ENCODE measurements at regions not wholly inside any gene's neighbourhood (a gene's known extent, or its start where the extent isn't known, plus 50 kb on each side); places are given as distances from the start of the nearest gene placed in this dataset.
"Not testable (repeated sequence)": the region's sequence is repeated elsewhere in the genome, so short reads cannot be mapped to it uniquely, and the experiment has no call there.

DNA sequence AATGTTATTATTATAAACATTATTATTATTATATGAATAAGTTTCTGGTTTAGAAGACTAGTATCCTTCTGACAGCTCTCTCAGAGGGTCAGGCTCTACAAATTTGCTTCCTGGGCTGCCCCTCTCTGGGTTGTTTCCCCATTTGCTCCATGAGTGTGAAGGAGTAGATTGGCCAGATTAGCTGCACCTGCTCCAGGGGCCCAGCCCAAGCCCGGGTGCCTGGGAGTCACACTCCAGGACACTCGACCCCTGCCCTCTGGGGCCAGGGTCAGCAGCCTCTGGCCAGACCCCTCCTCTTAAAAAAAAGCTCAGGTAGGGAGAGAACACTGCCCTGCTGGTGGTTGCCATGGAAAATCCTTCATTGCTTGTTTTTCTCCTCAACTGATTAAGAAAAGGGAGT, 169.0 kb upstream of the FOXD4L5 start:
- not testable (repeated sequence) for DNase-seq (ENCODE audit: low read depth in 2 of 2)

DNA sequence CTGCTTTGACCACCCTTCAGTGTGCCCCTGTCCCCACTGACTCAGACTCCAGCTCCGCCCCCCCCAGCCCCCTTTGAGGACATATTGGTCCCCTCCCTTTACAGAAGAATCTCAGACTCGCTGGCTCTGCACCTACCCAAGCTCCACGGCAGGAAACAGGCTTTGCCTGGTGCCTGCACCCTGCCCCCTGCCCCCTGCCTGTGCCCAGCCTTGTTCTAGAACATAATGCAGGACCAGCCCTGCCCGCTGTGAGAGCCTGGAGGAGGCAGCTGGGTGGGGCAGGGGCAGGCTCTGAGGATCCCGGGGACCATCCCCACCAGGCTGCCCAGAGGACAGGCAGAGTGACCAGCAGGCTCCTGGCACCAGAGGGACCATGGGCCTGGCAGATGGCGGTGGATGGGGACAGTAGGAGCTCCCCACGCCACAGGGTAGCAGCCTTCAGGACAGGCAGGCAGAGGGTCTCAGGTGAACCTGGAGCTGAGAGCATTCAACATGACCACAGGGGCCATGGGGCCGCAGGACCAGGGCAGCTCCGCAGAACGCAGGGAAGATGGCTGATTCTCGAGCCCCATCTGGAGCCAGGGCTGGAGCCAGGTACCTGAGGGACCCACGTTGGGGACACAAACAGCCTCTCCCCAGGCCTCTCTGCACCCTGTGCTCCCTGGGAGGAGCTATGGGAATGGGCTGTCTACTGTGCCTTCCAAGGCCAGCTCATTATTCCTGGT, 165.0 kb upstream of the FOXD4L5 start:
- not testable (repeated sequence) for DNase-seq (ENCODE audit: low read depth in 2 of 2)

DNA sequence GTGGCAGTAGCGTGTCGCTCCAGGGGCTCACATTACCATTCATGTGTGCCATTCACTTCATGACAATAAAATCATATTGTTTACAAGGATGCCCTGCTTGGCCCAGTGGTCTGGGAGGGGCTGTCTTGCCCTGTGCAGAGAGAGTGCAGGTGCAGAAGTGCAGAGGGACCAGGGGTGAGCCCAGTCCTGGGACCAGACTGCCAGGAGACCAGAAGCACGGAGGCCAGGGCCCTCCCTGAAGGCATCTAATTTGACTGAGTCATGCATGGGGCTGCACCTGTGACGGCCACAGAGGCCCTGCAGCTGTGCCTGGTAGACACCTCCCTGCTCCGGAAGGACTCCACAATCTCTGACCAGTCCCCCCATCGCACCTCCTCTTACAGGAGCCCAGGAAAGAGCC, 164.4 kb upstream of the FOXD4L5 start:
- DNase-seq (ENCODE audit: low read depth in 2 of 2): no peak

DNA sequence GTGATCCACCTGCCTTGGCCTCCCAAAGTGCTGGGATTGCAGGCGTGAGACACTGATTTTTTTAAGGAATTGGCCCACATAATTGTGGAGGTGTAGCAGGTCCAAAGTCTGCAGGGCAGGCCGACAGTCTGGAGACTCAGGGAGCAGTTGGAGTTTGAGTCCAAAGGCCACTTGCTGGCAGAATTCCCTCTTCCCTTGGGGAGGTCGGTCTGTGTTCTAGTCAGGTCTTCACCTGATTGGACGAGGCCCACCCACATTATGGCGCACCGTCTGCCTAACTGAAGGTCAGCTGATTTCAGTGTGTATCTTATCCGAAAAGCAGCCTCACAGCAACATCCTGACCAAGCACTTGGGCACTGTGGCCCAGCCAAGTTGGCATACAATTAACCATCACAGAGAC, 162.1 kb upstream of the FOXD4L5 start:
- not testable (repeated sequence) for DNase-seq (ENCODE audit: low read depth in 2 of 2)

DNA sequence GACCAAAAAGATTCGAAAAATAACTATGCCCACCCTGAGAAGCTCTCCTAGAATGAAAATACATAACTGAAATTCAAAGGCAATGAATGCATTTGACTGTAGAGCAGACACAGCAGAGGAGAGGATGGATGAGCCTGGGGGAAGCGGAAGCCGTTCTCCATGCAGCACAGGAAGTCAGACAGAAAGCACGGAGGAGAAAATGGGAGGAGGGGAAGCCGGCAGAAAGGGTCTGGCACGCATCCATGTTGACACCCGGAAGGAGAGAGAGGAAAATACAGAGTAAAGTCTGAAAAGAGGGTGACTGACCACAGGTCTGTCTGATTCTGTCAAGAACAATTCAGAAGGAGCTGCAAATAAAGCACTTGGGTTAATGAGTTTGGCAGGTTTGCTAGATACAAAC, 161.0 kb upstream of the FOXD4L5 start:
- not testable (repeated sequence) for DNase-seq (ENCODE audit: low read depth in 2 of 2)

DNA sequence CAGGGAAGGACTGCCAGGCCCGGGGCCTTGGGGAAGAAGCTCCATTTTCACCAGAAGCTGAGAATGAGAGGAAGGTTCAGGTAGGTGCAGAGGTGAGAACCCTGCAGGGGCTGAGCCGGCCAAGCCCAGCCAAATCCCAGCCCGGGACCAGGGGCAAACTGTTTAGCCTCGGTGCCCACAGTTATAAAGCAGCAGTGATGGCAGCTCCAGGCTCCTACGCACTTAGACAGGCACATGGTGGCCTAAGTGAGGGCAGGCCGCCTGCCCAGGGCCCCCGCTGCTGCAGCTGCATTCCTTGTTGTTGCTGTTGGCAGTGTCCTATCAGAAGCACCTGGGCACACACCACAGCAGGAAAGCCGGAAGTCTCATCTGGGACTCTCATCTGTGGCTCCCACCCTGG, 159.9 kb upstream of the FOXD4L5 start:
- DNase-seq (ENCODE audit: low read depth in 2 of 2): no peak

DNA sequence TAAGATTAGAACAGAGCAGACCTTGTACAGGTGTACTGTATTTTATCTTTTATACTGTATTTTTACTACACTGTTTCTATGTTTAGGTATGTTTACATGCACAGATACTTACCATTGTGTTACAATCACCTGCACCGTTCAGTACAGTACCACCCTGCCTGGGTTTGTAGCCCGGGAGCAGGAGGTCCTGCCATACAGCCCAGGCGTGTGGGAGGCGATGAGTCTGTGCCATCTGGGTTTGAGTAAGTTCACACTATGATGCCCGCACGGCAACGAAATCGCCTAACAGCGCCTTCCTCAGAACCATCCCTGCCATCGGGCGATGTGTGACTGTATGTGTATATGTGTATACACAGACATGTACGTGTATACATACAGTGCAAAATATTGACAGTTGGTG, 157.1 kb upstream of the FOXD4L5 start:
- DNase-seq (ENCODE audit: low read depth in 2 of 2): not testable (repeated sequence)

DNA sequence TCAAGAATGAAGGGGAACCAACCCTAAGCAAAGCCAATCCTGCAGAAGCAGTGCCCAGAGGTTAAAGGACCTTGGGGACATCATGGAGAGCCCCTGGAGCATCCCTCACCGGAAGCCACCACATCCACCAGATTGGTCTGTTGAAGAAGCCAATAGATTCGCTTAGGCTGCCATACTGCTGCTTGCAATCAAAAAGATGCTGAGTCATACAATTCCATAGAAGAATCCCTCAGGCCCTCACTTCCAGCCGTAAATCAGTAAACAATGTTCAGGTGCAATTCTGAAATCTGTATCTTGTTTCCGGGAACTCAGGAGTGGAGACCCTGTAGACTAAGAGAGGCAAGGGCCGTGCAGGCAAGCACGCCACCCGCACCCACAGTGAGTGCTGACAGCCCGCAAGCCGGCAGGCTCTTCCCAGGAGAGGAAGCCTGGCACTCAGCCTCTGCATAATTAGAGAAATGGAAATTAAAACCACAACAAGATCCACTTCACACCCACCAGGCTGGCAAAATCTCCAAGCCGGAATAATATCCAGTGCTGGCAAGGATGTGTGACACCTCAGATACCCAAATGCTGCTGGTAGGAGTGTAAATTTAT, 156.4 kb upstream of the FOXD4L5 start:
- DNase-seq (ENCODE audit: low read depth in 2 of 2): not testable (repeated sequence)

DNA sequence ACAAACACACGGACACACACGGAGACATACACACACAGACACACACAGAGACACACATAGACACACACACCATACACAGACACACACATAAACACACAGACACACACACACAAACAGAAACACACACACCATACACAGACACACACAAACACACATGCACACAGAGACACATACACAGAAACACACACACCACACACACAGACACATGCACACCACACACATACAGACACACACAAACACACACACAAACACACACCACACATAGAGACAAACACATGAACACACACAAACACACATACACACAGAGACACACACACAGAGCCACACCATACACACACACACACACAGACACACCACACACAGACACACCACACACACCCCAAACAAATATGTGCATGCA, 152.7 kb upstream of the FOXD4L5 start:
- DNase-seq (ENCODE audit: low read depth in 2 of 2): no peak

DNA sequence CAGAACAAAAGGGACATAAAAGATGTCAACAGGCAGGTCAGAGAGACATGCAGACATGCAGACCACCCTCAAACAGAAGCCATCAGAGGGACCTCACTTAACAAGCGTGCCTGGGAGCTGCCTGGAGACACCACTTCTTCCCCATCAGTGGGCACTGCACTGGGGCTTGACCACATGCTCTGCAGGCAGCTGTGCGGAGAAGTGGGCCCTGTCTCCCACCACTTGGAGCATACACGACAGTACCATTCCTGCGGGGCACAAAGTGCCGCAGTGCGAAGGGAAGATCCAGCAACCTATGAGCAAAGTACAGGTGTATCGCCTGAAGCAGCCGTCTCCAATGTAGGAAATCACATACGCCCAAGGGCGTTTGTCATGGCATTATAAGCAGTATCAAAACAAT, 150.5 kb upstream of the FOXD4L5 start:
- DNase-seq (ENCODE audit: low read depth in 2 of 2): no peak

DNA sequence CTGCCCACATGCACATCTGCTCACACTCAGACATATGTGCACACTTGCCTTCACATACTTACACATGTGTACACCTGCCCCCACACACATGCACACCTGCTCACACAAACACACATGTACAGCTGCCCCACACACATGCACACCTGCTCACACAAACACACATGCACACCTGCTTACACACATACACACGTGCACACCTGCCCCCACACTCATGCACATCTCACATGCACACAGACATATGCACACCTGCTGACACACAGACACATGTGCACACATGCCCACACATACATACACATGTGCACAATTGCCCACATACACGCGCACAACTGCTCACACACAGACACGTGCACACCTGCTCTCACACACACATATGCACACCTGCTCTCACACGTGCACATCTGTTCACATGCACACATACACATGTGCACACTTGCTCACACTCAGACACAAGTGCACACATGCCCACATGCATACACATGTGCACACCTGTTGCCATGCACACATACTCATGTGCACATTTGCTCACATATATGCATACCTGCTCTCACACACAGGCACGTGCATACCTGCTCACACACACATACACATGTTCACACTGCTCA, 147.8 kb upstream of the FOXD4L5 start:
- DNase-seq (ENCODE audit: low read depth in 2 of 2): no peak

DNA sequence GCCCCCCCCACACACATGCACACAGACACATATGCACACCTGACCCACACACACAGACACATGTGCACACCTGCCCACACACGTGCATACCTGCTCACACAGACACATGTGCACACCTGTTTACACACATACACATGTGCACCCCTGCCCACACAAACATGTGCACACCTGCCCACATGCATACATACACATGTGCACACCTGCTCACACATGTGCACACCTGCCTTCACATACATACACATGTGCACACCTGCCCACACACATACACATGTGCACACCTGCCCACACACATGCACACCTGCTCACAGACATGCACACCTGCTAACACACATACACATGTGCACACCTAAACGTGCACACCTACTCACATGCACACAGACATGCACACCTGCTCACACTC, 147.0 kb upstream of the FOXD4L5 start:
- no peak for DNase-seq (ENCODE audit: low read depth in 2 of 2)

DNA sequence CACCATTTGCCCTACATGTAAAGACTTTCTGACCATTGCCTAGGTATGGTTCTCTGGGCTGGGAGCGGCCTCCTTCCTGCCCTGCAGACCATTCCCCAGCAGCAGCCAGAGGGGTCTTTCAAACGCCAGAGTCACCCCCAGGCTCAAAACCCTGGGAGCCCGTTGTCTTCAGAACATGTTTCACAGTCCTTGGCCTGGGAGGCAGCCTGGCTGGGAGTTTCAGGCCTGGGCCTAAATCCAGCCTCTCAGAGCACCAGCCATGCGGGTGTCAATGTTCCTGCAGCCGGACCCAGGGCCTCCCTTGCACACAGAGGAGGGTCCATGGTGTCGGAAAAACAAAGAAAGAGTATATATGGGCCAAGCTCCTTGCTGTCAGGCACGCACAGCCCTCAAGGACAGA, 145.2 kb upstream of the FOXD4L5 start:
- no peak for DNase-seq (ENCODE audit: low read depth in 2 of 2)

DNA sequence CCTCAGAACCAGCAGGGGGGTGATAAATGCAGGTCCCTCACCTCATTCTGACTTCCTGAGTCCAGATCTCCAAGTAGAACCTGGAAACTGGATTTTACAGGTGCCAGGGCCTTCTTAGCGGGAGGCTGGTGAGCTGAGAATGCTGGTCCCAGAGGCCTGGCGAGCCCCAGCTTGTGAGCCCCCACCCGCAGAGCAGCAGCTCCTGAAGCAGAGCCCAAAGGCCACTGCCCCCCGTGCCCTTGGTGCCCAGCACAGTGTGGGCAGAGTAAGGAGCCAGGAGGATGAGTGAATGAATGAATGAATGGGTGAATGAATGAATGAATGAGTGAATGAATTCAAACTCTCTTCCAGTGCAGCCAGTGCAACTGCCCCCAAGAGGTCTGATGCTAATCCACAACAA, 142.4 kb upstream of the FOXD4L5 start:
- DNase-seq (ENCODE audit: low read depth in 2 of 2): not testable (repeated sequence)

DNA sequence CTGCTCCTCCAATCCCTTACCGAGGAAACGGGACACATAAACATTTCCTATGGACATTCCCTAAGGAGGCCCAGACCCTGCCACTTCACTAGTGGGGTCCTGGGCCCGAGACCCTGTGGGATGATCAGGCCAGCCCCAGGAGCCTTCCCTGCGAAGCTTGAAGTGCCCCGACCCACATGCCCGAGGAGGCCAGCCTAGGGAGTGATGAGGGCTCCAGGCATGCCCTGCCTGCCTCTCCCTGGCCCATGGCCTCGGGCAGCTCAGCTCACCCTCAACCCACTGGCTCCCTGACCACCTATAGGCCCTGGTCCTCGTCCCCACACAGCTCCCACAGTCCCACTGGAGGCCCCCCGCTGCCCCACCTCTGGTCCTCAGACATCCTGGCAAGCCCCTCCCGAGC, 141.8 kb upstream of the FOXD4L5 start:
- DNase-seq (ENCODE audit: low read depth in 2 of 2): not testable (repeated sequence)

DNA sequence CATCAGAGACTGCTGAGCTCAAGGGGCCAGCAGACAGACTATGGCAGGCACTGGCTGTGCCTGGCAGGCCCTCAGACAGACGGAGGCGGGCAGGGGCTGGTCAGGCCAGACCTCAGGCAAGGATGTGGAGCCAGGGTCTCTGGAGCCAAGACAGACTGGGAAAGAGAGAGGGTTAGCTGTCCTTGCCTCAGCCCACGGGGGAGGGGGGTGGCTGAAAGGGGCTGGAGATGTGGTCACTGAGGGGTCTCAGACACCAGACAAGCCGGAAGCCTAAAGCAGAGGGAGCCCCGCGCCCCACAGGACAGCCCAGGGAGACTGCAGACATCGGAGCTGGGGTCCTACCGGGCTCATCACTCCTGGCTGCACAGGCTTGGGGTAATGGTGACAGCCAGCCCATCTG, 141.2 kb upstream of the FOXD4L5 start:
- no peak for DNase-seq (ENCODE audit: low read depth in 2 of 2)

DNA sequence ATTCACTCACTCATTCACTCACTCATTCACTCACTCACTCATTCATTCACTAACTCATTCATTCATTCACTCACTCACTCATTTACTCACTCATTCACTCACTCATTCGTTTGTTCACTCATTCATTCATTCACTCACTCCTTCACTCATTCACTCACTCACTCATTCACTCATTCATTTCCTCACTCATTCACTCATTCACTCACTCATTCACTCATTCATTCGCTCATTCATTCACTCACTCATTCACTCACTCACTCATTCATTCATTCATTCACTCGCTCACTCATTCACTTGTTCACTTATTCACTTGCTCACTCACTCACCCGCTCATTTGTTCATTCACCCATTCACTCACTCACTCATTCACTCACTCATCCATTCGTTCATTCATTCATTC, 140.2 kb upstream of the FOXD4L5 start:
- not testable (repeated sequence) for DNase-seq (ENCODE audit: low read depth in 2 of 2)

DNA sequence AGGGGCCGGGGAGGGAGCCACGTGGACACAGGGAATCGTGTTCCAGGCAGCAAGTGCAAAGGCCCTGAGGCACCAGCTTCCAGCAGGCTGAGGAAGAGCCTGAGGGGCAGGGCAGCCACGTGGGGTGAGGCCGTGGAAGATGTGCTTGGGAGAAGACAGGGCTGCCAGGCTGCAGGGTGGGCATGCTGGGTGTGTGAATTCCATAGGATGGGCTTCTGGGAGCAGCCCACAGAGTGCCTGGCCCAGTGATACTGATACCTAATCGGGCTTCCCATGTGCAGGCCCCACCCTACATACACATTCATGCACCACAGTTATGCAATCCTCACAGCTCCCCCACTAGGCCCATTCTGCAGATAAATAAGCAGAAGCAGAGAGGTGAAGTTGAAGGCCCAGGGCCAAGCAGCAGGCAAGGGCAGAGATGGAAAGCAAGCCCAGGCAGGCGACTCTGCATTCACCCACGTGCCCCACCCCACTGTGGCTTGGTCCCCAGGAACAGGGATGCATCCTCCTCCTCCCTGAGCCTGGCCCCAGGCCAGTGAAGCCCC, 139.5 kb upstream of the FOXD4L5 start:
- DNase-seq (ENCODE audit: low read depth in 2 of 2): not testable (repeated sequence)

DNA sequence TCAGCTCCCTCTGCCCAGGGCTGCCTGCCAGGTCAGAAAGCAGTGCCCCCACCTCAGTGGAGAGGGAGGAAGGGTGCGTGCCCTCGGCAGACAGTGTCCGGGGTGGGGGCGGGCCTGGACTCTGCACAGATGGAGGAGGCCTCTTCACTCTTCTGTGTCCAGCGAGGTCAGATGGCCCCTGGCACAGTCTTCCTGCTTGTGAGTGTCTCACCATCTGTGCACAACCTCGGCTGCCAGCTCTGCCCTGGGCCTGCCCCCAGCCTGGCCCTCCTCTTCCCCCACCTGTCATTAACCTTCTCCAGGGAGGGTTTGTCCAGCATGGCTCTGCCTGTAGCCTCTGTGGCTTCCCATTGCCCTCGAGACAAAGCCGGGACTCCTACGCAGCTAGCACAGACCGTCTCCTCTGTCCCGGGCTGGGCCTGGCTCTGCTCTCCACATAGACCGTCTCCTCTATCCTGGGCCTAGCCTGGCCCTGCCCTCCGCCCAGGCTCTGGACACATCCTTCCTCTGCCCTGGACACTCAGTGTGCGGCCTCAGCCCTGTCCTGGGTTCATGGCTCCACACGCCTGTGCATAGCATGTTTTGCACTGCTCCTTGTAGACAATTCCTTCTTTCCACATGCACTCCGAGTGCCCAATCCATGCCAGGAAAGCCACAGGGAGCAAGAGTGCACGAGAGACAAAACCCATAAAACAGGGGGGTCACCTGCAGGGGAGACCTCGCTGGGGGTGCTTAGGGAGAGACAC, 138.9 kb upstream of the FOXD4L5 start:
- DNase-seq (ENCODE audit: low read depth in 2 of 2): not testable (repeated sequence)

DNA sequence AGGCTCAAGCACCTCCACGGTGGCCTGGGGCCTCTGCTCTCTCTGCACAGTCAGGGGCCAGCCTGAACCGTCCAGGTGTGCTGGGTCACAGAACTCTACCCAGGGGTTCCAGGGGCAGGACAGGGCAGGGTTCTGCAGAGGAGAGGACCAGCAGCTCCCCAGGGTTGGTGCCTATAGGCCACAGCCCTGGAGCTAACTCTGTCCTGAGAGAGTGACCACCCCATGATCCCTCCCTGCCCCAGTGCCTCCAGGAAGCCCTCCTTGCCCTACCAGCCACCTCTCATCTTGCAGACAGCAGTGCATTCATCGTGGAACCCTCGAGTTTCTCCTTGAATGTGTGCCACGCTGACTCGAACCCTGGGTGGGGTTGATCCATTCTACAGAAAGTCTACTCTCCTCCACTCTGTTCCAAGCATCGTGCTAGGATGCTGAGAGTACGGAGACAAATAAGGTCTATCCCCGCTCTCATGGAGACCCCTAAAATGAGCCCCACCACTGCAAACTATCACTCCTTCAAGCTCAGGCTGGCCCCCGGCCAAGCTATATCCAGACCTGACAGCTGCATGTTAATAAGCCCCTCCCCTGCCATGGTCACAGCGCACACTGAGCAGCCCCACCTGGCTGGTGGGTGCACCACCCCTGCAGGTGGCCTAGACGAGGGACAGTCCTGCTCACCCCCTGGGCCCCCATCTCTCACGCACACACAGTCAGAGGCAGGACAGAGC, 138.1 kb upstream of the FOXD4L5 start:
- not testable (repeated sequence) for DNase-seq (ENCODE audit: low read depth in 2 of 2)

DNA sequence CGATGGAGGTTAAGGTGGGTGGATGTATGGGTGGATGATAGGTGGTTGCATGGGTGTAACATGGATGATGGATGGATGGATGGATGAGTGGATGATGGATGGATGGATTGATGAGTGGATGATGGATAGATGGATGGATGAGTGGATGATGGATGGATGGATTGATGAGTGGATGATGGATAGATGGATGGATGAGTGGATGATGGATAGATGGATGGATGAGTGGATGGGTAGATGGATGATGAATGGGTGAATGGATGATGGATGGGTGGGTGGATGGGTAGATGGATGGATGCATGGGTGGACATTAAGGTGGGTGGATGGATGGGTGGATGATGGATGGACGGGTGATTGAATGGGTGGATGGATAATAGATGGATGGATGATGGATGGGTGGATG, 136.5 kb upstream of the FOXD4L5 start:
- not testable (repeated sequence) for DNase-seq (ENCODE audit: low read depth in 2 of 2)

DNA sequence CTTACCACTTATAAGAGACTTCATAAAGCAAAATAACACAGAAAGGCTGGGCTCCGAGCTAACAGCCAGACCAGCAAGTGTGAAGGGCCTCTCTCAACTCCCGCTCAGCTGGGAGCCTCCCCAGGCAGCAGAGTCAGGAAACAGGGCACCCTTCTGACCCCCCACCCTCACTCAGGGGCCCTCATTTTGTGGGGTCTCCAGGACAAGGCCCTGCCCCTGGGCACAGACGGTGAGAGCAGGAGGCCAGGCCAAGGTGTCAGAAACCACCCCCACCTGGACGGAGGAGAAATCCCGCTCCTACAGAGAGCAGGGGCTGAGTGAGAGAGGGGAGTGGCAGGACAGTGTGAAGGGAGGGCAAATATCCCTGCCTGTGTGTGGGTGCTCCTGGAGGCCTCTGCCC, 135.8 kb upstream of the FOXD4L5 start:
- no peak for DNase-seq (ENCODE audit: low read depth in 2 of 2)

Data from stimulated activated CD8-positive, alpha-beta memory T cell treated with anti-CD3 and anti-CD28 coated beads, Interleukin-2, amount 100 ng/mL, for 1 hour (primary cell).